Dedifferentiated amniotic fluid mesenchymal stem cell (primary cell): ENCODE measurements at regions not wholly inside any gene's neighbourhood (a gene's known extent, or its start where the extent isn't known, plus 50 kb on each side); places are given as distances from the start of the nearest gene placed in this dataset.

Experiments used
- DNase-seq: peaks from one replicate; pipeline ENCODE4 v3.0.0-alpha.2; 2016; ENCODE audit errors: extremely low spot score

DNA sequence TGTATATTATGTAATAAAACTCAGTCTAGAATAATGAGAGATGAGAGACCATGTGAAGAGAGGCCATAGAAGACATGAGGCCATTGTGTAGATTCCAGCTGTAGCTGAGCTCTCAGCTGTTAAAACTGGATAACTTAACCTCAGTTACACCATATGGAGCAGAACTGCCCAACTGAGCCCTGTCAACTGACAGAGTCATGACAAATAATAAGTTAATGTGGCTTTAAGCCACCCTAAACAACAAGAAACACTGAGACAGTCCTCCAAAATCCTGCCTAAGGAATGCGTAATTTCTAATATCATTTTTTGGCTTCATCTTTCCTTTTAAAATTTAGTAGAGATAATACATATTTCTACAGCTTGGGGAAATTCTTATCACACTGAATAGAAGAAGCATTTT is 580.0 kb upstream of the RGS18 start:
- DNase-seq: no peak

DNA sequence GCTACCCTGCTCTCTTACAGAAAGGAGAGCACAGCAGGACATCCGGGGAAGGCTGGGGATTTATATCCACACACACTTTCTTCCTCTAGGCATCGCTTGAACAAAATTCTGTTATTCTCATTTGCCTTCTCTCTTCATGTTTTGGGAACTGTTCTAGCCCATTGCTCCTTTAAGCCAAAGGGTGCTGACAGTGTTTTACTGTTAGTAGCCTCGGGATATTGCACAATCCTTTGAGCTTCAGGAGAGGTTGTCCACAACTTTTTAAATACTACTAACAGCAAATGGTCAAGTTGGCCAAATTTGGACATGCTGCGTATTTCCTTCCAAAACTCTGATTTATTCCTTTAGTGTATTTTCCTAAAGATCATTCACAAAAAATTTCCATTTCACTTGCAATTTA is 579.2 kb upstream of the RGS18 start:
- DNase-seq: no peak

DNA sequence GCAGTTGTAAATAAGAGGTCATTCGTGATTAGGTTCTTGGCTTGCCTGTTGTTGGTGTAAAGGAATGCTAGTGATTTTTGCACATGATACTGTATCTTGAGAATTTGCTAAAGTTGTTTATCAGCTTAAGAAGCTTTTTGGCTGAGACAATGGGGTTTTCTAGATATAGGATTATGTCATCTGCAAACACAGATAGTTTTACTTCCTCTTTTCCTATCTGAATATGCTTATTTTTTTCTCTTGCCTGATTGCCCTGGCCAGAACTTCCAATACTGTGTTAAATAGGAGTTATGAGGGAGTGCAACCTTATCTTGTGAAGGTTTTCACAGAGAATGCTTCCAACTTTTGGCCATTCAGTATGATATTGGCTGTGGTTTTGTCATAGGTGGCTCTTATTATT is 576.1 kb upstream of the RGS18 start:
- no peak for DNase-seq

DNA sequence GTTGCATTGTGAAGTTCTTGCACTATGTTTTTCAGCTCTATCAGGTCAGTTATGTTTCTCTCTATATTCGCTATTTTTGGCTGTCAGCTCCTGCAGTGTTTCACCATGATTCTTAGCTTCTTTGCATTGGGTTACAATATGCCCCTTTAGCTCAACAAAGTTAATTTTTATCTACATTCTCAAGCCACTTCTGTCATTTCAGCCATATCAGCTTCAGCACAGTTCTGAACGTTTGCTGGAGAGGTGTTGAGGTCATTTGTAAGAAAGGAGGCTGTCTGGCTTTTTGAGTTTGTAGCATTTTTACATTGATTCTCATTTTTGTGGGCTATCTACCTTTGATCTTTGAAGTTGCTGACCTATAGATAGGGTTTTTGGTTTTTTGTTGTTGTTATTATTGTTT is 573.2 kb upstream of the RGS18 start:
- DNase-seq: no peak

DNA sequence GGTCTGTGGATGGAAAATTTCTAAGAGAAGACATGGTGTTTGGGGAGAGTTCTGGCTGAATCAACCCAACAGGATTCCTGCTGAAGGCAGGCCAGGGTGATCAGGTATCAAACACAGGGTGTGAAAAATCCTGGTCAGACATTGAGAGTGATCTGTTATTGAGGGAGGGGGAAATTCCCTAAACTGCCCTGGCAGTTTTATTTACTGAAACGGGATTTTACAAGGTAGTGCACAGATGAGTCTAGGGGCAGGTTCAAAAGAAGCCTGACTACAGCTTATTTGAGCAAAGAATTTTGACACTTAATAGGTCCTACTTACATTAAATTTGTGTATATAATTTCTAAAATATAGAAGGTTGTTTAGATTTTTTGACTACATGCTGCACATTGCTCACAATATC is 569.4 kb upstream of the RGS18 start:
- DNase-seq: no peak

DNA sequence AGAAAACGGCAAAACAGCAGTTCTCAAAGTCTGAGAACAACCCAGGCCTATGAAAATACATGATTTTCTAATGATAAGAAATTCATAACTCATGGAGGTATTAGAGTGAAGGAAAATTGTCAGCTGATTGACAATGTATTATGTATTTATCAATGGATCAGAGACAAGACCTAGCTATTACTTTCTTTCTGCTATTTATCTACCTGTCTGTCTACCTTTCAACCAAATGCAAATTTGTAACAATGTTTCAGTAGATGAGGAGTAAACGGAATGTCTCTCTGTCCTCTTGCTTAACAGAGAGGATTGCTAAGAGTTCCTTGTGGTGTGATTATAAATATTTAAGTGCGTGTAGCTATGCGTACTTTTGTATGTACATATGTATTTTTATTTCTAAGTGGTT is 568.7 kb upstream of the RGS18 start:
- DNase-seq: no peak

DNA sequence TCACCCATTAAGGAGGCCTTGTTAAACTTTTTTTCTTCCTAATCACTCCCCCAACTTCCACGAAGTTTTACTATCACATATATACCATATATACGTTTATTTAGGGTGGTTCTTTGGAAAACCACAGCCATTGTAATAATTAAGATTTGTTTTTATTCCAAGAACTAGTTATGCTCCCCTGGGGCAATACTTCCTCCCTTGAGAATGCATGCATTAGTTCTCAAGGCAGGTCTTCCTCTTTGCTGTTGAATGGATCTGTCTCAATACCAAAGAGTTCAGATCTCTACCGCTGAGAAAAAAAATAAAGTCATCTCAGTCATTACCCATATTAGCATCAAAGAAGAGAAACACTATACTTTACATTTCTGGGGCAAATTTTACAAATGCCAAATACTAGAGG is 567.7 kb upstream of the RGS18 start:
- no peak for DNase-seq

DNA sequence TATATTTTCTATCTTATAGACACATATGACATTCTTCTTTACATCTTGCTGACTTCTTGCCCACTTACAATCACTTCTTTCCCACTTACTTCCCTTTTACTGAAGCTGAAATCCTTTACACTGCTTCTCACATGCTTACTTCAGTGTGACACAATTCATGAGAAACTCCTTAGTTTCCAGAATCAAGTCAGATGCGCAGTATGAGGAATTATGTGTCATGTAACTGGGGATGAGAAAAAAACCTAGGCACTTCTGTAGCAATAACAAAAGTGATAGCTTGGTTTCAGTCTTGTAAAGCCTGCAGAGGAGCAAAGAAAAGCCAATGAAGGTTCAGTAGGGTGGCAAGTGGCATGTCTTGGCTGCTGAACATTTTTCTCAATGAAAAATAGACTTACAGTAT is 566.2 kb upstream of the RGS18 start:
- DNase-seq: no peak

DNA sequence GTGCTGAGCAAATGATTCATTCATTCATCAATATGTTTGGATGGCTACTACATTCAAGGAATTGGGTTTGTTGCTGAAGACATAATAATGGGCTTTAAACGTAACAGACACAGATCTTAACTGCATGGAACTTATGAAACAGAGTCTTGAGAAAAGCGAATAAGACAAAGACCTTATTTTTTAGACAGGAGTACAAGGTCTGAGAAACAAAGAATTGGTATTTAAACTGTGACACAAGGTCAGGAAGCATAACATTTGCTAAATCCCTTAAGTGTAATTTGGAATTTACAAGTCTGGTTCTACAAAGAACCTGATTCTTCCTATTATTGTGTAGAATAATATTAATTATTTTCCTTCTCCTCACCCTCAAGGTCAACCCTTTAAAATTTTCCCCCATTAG is 565.4 kb upstream of the RGS18 start:
- no peak for DNase-seq

DNA sequence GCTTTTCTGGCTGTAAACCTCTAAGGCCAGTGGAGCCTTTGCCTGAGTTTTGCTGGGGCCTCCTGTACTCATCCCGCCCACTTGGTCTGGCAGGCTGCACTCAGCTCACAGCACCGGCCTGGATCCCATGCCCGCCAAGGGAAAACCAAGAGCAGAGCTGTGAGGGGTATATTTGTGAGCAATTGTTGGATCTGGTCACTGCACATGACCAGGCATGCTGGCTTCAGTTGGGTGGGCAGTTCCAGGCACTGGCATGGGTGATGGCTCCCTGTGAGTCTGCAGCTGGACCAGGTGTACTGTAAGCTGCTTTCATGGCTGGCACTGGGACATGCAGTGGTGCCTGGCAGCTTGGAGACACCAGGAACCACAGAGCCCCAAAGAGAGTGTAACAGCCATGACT is 563.1 kb upstream of the RGS18 start:
- DNase-seq: no peak

DNA sequence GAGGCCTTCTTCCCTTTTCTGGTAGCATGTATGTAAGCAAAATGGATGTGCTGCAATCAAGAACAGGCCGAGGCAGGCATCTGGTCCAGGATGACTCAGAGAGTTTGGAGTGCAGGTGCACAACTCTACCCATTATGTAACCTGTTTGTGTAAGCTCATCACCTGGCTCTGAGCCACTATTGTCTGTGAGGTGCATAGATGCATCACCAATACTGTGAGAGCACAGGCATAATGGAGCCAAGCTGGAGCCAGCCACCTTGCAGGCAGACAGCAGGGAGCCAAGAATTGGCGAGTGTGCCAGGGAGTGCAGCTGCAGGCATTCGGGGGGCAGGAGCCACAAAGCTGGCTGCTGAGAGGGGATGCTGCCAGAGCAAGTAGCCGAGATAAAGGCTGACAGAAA is 549.9 kb upstream of the RGS18 start:
- DNase-seq: no peak

DNA sequence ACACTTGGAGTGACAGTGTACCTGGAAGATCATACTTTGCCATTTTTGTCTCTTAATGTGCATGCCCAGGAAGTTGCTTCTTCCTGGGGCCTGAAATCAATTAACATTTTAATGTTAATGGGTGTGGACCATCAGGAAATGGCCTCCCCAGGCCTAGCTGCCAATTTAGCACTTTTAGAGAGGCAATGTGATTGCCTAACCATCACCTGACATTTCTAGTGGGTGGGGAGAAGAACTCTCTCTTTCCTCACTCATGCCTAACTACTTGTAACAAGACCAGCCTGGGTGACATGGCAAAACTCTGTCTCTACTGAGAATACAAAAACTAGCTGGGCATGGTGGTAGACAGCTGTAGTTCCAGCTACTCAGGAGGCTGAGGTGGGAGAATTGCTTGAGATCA is 549.0 kb upstream of the RGS18 start:
- DNase-seq: no peak

DNA sequence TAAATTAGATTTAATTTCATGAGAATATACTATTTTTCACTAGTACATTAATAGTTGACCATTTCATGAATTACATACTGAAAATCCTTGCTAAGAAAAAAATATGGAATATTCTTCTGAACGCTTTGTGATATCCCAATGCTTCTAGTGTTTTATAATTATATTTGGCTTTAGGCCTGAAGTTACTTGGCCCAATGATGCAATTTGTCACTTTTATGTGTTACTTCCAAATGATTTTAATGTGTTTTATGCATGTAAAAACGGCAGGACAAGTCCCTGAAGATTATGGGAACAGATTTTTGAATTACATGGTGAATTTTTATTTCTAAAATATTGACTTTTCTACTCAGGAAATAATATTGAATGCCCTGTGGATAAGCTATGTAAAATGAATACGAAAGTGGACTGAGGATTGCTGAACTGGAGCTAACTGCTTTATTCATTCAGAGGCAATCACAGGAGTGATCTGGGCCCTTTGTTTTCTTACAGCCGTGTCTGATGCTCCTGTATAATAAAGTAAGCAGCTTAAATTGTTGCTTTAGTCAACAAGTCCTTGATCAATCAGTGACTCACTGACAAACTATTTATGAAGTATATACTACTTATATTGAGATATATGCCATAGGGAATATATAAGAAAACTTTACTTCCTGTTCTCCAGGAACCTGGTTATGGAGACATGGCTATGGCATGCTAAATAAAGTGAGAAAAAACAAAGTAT is 543.0 kb upstream of the RGS18 start:
- no peak for DNase-seq

DNA sequence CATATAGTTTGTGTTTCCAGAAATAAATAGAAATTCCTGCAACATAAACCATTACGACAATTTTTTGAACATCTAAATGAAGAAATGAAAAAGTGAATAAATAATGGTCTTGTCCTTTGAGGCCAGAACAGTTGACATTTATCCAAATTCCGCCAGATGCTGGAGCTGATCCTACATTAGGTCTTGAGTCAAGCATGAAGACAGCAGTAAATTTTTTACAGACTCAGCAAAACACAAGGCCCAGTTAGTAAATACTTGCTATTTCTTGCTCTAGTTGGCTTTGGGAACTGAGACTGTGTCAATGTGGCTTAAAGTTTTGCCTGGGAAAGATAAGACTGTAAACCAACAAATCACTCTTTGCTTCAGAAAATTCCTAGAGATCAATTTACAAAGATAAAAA is 540.1 kb upstream of the RGS18 start:
- no peak for DNase-seq

DNA sequence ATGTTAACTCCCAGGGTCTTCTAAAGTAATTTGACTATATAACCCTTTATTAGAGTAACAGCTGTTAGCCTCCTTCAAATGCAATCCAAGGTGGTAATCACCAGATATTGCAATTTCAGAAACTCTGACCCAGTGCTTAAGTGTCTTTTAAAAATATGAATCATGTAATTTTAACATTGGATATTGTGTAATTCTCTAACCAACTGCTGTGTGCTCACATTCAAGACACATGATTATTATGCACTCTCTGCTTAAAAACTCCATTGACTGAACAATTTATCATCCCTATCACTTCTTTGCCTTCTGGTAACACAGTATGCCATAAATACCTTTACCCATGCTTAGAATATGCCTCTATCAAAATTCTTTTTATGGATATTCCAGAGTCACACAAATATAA is 537.4 kb upstream of the RGS18 start:
- no peak for DNase-seq

DNA sequence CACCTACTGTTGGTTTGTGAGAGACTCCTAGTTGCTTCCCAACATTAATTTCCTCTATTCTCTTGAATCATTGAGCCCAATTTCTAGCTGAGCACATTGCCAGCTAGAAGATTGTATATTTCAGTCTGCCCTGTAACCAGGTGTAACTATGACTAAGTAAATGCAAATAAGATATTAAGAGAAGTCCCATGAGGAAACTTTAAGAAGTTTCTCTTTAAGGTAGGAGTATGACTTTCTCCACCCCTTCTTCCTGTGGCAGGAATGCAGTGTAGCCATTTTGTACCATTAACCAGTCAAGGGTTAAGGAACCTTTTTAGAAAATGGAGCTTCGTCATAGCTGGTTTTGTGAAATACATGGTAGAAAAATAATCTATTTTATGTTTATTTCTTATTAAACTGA is 534.2 kb upstream of the RGS18 start:
- DNase-seq: no peak

DNA sequence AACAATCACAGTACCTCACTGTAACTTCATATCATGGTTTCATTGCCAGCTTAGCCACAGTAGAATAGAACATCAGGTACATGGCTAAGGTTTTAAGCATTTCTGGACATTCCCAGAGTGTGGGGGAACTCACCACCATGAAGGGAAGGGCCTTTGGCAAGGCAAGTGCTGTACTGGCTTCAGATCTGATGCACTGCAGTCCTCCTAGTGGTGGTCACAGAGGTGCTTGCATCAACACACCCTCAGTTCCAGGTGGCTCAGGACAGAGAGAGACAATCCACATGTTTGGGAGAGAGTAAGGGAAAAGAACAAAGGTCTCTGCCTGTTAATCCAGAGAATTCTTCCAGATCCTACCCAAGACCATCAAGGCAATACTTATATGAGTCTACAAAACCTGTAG is 528.4 kb upstream of the RGS18 start:
- DNase-seq: no peak

DNA sequence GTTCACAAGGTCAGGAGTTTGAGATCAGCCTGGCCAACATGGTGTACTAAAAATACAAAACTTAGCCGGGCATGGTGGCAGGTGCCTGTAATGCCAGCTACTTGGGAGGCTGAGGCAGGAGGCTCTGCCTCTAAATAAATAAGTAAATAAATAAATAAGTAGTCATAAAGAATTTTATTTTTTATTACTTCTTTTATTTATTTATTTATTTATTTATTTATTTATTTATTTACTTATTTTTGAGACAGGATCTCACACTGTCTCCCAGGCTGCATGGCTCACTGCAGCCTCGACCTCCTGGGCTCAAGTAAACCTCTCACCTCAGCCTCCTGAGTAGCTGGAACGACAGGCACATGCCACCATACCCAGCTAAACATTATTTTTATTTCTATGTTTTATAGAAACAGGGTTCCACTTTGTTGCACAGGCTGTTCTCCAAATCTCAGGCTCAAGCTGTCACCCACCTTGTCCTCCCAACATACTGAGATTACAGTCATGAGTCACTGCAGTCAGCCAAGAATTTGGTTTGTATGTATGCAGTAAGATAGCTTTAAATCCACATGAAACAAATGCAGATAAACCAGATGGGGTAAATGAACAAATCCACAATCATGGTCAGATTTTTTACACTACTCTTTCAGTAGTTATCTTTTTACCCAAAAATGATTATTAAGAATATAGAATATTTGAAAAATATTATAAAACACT is 523.3 kb upstream of the RGS18 start:
- DNase-seq: no peak

DNA sequence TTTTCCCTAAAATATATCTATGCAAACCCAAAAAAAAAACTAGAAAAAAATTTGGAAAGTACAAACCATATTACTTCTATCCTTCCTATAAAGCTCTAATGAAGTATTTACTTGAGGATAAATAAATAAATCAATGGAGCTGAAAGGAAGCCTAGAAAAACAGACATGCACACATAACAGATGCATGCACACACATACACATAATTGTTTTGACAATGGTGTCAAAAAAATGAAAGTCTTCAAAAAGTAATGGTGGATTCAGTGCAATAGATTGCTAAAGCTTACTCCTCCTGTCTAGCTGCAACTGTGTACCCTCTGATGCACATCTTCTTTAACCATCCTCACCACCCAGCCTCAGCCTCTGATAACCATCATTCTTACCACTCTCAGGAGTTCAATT is 521.9 kb upstream of the RGS18 start:
- DNase-seq: no peak

DNA sequence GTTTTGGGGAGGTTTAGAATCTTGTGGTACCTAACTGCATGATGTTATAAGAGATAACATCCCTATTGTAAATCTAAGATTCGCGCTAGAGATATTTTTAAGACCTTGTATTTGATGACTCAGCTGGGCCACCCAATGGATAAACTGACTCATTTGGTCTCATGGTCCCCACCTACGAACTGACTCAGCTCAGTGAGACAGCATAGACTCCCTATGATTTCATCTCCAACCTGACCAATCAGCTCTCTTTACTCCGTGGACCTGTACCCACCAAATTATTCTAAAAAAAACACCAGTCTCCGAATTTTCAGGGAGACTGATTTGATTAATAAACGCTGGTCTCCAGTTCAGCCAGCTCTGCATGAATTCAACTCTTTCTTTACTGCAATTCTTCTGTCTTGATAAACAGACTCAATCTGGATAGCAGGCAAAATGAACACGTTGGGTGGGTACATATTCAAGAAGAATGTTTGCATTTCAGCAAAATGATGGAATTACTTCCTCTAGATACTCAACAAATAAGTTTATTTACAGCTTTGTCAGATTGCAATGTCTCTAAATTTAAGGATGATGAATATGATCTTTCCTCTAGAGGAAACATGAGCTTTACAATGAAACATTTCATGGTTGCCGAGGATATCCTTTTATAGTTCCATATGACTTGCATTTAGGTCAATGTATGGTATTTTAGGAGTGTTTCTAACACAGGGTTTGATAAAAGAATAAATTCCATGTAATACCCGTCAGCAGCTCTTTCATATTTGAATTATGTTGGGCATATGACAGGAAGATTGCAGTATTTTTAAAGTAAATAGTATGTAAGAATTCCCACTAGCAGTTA is 516.6 kb upstream of the RGS18 start:
- peak; percentile 79 for DNase-seq

DNA sequence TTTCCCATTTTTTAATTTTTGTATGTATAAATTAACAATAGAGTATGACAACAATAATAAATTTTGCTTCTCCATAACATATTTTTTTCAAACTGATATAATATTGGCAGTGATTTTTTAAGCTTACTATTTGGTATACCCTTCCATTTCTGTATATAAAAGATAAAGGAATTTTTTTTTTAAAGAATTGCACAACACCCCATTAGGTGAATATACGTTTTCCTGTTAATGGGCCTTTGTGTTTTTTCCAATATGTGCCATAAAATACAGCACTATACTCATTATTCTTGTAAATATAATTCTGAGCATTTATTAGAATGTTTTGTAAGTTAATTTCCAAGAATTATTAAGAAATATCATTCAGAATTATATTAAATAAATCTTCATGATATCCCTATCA is 515.2 kb upstream of the RGS18 start:
- DNase-seq: no peak

DNA sequence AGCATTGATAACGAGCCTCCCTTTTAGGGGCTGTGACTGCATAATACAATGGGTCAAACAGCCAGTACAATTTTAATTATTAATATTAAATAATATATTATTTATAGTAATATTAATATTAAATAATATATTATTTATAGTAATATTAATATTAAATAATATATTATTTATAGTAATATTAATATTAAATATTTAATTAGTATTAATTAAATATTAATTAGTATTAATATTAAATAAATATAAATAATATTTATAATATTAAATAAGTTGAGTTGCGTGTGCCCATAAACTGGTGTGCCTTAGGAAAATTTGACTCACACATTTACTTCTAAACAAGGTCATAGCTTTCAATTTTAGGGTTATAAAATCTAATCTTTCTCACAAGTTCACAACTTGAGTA is 509.3 kb upstream of the RGS18 start:
- no peak for DNase-seq

DNA sequence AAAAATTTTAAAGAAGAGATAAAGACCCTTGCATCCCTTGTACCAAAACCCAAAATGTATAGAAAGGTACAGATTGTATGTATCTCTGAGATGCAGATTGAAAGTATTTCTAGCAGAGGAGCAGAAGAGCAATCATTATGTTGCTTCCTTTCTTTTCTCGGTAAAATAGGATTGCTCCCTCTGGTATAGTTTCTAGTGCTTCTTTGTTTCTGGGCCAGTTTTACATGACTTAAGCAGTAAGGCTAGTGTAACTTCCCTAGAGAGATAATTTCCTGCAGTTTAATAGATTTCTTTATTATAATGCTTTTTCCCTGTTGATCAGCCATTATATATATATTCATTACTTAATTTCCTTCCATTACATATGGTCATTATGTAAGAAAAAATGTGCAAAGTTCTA is 496.2 kb upstream of the RGS18 start:
- no peak for DNase-seq
